Activated CD4-positive, alpha-beta T cell treated with anti-CD3 and anti-CD28 coated beads, Interleukin-2, amount 50 U/mL, for 24 hours (primary cell): ENCODE measurements at regions not wholly inside any gene's neighbourhood (a gene's known extent, or its start where the extent isn't known, plus 50 kb on each side); places are given as distances from the start of the nearest gene placed in this dataset.
"Not testable (repeated sequence)": the region's sequence is repeated elsewhere in the genome, so short reads cannot be mapped to it uniquely, and the experiment has no call there.

ENCODE experiments used
- DNase-seq, 2 donors: peaks; one replicate each; pipeline ENCODE4 v3.0.0-alpha.2; 2020; ENCODE audit warnings: low read depth in 1 of 2, low spot score in 1 of 2

DNA sequence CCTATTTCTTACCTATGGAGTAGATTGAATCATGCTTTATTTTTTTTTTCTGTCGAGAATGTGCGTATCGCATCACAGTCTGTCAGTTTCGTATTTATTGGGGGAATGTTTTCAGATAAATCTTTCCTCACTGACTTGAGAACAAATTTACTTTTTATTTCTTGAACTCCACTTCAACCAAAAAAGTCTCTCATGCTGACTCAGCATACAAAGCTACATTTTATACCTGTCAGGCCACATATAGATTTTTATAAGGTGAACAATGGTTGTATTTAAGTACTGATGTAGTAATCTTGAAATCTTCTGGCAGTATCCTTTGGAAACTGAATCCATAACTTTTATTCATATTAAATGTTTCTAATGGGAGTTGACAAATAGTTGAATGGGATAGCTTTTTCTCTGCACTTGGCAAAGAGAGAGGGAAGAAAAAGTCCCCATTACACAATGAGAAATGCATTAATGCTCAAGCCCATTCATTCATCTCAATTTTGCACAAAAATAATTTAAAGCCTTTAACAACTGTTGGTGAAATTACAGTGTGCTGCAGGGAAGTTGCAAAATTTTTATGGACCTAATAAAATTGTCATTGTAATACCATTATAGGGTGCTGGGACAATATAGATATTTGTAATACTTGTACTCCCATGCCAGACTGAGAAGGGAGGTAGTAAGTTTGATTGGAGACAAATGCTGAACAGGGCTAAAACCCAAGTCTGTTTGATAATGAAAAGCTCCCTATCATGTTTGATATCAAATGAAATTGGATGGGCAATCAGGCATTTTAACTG lies 367.6 kb downstream of the HLX start:
- no peak for DNase-seq

DNA sequence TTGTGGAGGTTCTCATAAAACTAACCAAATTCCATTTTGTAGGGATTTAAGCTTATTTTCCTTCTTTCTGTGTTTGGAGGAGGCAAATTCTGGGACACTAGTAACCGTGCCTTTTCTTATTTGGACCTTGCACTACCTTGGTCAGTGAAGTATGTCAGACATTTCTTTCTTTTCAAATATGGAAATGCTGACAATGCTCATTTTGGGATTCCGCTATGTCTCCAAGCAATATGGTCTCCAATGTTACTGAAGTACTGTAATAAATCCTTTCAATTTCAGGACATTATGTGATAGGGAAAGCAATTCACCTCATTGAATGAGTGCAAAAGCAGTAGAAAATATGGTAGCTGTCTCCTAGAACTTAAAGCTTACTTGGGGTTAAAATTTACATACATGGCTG lies 372.3 kb downstream of the HLX start:
- DNase-seq, result no peak

DNA sequence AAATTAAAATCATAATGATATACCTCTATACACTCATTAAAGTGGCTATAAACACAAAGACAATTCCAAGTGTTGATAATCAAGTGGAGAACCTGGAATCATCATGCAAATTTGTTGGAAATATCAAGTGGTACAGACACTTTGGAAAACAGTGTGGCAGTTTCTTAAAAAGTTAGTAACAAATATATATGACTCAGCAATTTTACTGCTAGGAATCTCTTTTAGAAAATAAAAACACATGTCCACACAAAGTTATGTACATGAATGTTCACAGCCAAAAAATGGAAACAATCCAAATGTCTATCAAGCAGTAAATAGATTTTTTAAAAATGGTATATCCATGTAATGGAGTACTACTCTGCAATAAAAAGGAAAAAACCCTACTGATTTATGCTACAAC lies 375.6 kb downstream of the HLX start:
- DNase-seq, result no peak

- DNase-seq, result no peak
These were observed 377.5 kb downstream of the HLX start for GRCh38 chr1:221256773-221257172.

GRCh38 chr1:221257548-221257947 lies 378.3 kb downstream of the HLX start:
- DNase-seq, result not testable (repeated sequence)

DNA sequence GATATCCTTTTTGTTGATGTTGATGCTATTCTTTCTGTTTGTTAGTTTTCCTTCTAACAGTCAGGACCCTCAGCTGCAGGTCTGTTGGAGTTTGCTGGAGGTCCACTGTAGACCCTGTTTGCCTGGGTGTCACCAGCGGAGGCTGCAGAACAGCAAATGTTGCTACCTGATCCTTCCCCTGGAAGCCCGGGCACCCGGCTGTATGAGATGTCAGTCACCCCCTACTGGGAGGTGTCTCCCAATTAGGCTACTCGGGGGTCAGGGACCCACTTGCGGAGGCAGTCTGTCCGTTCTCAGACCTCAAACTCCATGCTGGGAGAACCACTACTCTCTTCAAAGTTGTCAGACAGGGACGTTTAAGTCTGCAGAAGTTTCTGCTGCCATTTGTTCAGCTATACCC lies 383.4 kb downstream of the HLX start:
- DNase-seq, result not testable (repeated sequence)

- DNase-seq, result peak in 1 of 2 donors; percentile 40
These were observed 384.9 kb downstream of the HLX start for GRCh38 chr1:221263831-221264767.

DNA sequence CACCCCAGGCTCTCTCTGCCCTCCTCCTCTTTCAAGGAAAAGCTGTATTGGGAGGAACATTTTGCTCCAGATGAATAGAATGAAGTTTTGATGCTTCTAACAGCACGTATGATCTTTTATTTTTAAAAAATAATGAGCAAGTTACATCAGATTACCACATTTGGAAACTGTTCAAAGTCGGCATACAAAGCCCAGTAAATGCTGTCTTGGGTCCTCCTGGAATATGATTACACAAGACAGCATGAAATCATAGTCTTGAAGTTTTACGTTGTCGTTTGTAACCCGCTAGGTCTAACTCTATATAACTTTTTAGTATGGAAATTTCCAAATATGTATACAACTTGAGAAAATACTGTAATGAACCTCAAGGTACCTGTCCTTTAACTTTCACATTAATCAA lies 385.6 kb downstream of the HLX start:
- no peak for DNase-seq

- no peak for DNase-seq
These were observed 389.1 kb downstream of the HLX start for GRCh38 chr1:221268295-221268694.

DNA sequence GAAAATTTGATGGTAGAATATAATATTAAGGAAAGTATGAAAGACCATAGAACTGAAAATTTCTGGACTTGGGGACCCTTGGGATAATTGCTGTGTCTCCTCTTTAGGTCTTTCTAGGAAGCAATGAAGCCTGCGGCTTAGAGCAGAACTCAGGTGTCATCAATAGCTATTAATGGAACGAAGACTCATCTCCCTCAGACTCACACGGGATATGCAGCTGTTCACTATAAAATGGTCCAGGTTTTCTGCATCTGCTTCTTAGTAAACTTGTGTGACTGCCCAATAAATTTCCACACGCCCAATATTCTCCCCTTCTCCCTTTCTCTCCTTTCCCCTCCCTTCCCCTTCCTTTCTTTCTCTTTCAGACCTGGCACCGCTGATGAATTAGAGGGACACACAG lies 392.5 kb downstream of the HLX start:
- DNase-seq, result no peak

DNA sequence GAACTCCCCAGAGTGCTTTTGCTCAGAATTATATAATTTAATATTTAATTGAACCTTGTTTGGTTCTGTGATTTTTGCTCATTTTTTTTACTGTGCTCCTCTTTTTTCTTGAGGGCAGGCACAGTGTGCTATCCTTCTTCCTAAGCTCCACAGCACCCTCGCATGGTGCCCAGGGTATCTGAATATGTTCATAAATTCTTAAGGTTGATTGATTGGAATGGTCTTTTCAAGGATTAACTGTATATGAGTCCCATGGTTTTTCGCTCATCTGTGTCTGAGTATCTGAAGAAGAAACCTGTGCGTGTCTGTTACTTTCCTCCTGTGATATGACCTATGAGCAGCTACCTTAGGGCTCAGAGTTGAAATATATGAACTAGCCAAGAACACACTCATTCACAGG lies 393.7 kb downstream of the HLX start:
- DNase-seq, result no peak

GRCh38 chr1:221274373-221274772 lies 395.1 kb downstream of the HLX start:
- DNase-seq, result no peak

DNA sequence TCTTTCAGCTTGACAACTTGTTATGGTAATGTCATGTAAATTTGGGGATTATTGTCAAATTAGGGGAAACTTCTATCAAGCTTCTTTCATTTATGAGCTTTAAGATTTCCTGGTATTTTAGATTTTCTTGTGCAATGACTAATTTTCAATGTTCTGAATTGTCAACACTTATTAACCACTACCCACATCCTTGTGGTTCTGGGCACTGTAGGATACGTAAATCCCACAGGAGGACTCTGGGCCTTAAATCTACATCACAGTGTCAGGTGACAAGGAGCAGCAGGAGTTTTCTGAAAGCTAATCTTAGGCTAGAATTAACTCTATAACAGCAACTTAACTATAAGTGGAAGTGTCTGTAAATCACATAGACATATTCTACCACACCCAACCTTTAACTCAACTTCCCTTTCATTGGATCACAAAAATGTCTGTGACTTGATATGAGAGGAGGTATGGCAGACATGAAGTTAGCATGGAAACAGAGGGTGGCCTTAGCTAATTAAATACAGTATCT lies 397.7 kb downstream of the HLX start:
- no peak for DNase-seq

DNA sequence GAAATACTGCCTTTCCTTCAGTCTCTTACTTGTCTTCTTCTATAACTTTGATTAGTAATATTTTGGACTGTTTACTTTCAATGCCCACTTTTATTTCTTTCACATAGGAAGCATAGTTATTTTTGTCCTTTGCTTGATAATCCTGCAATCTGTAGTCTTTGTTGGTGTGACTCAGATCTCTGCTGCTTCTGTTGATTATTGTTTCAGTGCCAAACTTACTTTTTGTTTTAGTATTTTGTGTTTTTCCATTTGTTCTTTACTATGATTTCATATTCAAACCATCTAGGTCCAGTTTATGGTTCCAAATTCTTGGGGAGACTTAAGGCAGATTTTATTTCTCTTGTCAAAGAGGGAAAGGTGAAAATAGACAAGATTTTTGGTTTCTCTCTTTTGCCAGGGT lies 399.9 kb downstream of the HLX start:
- DNase-seq, result no peak

- DNase-seq, result no peak
These were observed 404.3 kb downstream of the HLX start for GRCh38 chr1:221283532-221283931.

GRCh38 chr1:221284028-221284427 lies 404.8 kb downstream of the HLX start:
- DNase-seq, result no peak

DNA sequence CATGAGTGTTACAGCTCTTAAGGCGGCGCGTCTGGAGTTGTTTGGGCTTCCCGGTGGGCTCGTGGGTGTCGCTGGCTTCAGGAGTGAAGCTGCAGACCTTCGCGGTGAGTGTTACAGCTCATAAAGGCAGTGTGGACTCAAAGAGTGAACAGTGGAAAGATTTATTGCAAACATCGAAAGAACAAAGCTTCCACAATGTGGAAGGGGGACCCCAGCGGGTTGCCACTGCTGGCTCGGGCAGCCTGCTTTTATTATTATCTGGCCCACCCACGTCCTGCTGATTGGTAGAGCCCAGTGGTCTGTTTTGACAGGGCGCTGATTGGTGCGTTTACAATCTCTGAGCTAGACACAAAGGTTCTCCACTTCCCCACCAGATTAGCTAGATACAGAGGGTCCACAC lies 405.7 kb downstream of the HLX start:
- not testable (repeated sequence) for DNase-seq

DNA sequence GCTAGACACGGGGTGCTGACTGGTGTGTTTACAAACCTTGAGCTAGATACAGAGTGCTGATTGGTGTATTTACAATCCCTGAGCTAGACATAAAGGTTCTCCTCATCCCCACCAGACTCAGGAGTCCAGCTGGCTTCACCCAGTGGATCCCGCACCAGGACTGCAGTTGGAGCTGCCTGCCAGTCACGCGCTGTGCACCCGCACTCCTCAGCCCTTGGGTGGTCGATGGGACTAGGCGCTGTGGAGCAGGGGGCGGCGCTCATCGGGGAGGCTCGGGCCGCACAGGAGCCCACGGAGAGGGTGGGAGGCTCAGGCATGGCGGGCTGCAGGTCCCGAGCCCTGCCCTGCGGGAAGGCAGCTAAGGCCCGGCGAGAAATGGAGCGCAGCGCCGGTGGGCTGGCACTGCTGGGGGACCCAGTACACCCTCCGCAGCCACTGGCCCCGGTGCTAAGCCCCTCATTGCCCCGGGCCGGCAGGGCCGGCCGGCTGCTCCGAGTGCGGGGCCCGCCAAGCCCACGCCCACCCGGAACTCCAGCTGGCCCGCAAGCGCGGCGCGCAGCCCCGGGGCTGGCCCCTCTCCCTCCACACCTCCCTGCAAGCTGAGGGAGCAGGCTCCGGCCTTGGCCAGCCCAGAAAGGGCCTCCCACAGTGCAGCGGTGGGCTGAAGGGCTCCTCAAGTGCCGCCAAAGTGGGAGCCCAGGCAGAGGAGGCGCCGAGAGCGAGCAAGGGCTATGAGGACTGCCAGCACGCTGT lies 406.4 kb downstream of the HLX start:
- DNase-seq, result not testable (repeated sequence)

DNA sequence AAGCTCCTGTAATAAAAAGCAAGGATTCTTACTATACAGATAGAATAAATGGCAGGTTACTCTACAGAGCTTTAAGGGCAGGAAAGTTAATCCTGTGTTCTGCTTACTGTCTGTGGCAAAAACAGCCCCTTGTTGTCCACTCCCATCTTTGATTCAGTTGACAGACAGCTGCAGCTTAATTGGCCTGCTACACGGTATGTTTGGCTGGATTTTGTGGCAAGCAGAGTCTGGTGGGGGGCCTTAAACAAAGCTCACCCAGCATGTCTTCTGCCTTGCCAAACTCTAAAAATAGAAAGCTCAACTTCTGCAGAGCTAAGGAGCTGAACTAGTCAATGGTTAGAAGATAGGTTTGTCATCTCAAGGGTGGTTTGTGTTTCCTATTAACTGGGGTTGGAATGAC lies 407.2 kb downstream of the HLX start:
- no peak for DNase-seq

DNA sequence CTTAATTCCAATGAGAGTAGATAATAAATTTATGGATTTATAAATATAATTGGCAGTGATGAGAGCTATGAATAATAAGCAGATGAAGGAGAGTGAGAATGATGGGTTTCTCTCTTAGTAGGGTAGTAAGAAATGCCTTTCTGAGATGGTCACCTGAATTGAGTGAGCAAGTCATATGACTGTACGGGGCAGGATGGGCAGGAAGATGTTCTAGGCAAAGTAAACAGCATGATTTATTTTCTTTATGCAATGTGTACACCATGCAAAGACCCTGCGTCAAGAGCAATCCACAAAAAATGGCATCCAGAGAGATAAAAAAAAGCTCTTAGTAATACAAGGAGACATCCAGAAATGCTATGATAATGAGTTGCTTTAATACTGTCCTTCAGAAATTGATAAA lies 409.9 kb downstream of the HLX start:
- no peak for DNase-seq

DNA sequence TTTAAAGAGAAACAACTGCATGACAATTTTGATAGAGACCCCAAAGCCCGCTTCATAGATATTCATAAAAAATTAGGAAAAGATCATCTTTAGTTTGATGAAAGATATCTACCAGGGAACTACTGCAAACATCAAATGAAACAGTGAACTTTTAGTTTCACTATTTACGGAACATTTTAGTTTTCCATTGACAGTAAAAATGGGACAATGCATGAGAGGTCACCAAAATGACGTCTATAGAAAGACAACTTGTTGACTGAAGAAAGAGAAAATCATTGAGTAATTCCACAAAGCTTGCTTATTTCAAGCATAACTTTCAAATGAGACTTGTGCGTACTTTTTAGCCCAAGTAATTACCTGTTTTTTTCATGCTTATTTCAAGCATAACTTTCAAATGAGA lies 411.4 kb downstream of the HLX start:
- DNase-seq, result no peak
